K562 (cell line): ENCODE measurements at regions not wholly inside any gene's neighbourhood (a gene's known extent, or its start where the extent isn't known, plus 50 kb on each side); places are given as distances from the start of the nearest gene placed in this dataset.

ENCODE experiments used
- ATAC-seq: fragments of 200-7000 bp; cut with Tn5 transposase; 3 replicates; pipeline ENCODE4 v1.9.1; 2020; ENCODE audit warnings: moderate library complexity
- BruUV-seq: library from RNA; stranded (reverse); fragments of 400-500 nt; replicated peaks from 2 replicates; lab custom pipeline; 2021; lab: Mats Ljungman, UMichigan
- CTCF ChIA-PET: fragments of 300-600 bp; formaldehyde crosslinking; extraction: SDS; loops from one replicate; lab custom pipeline; 2021; ENCODE audit warnings: low intra/inter-chr PET ratio; lab: Yijun Ruan, JAX
- POLR2A ChIA-PET: fragments of 300-600, 350-650 bp; sonication (Branson Sonifier 250); formaldehyde crosslinking; extraction: SDS; loops from one replicate; lab custom pipeline; 2021; ENCODE audit warnings: antibody characterized with exemption, inconsistent platforms; lab: Yijun Ruan, JAX
- DNase-seq, 4 experiments: peaks; one replicate each; pipeline versions ENCODE4 v3.0.0 to v3.0.0-alpha.2; 2011 to 2018; ENCODE audit warnings: low spot score in 3 of 4, mixed read lengths in 3 of 4; ENCODE audit errors: extremely low read depth in 1 of 4
- FAIRE-seq: peaks from 2 replicates; lab custom pipeline; 2011; peaks lifted over from hg19 to GRCh38; lab: Jason Lieb, UNC
- H2AFZ ChIP-seq: 2 replicates; pipeline ENCODE4 v1.6.0; 2011; ENCODE audit warnings: low read depth, low read length, control low read depth, inconsistent platforms
- H3K27ac ChIP-seq: fragments of 200-600 bp; 3 replicates; pipeline ENCODE4 v1.8.0; 2011; ENCODE audit warnings: low read depth, mild to moderate bottlenecking, control low read depth, inconsistent platforms, low read length, moderate library complexity, mixed read lengths; ENCODE audit errors: extremely low read depth
- H3K27me3 ChIP-seq, 2 experiments: fragments of 300-600 bp in 1 of 2; 2 replicates in 1 of 2; 3 replicates in 1 of 2; pipeline versions ENCODE4 v1.6.0 to v1.8.0; 2011; ENCODE audit warnings: inconsistent platforms in 2 of 2, low read length in 2 of 2, mild to moderate bottlenecking in 1 of 2, mixed read lengths in 1 of 2, moderate library complexity in 1 of 2; ENCODE audit not compliant: control insufficient read depth in 2 of 2, insufficient read depth in 2 of 2
- H3K36me3 ChIP-seq: fragments of 300-600 bp; 3 replicates; pipeline ENCODE4 v1.8.0; 2011; ENCODE audit warnings: mild to moderate bottlenecking, low read length, inconsistent platforms; ENCODE audit not compliant: control insufficient read depth, insufficient read depth
- H3K4me1 ChIP-seq, 2 experiments: fragments of 200-600 bp in 1 of 2; replicated peaks in 1 of 2; 2 replicates in 1 of 2; 3 replicates in 1 of 2; pipeline versions ENCODE4 v1.5.1 to v1.8.0; 2011; ENCODE audit warnings: inconsistent platforms in 2 of 2, low read length in 2 of 2, mild to moderate bottlenecking in 1 of 2, mixed read lengths in 1 of 2, moderate library complexity in 1 of 2; ENCODE audit not compliant: control insufficient read depth in 2 of 2, insufficient read depth in 2 of 2
- H3K4me2 ChIP-seq: 2 replicates; pipeline ENCODE4 v1.6.1; 2011; ENCODE audit warnings: low read length, control low read depth, inconsistent platforms, mixed read lengths; ENCODE audit not compliant: insufficient read depth
- H3K4me3 ChIP-seq: fragments of 200-600 bp; sonication (generic), shearing (Covaris generic); 2 replicates; pipeline ENCODE4 v1.5.1; 2016; ENCODE audit warnings: control low read depth, inconsistent platforms
- H3K79me2 ChIP-seq: fragments of 200-600 bp; 3 replicates; pipeline ENCODE4 v1.8.0; 2011; ENCODE audit warnings: low read length, inconsistent platforms; ENCODE audit not compliant: control insufficient read depth, insufficient read depth
- H3K9ac ChIP-seq, 2 experiments: 2 replicates each; pipeline versions ENCODE4 v1.6.0 to v1.6.1; 2011; ENCODE audit warnings: low read depth in 2 of 2, low read length in 2 of 2, control low read depth in 1 of 2, inconsistent platforms in 1 of 2, mild to moderate bottlenecking in 1 of 2, mixed read lengths in 1 of 2; ENCODE audit not compliant: insufficient read depth in 1 of 2
- H3K9me1 ChIP-seq: one replicate; pipeline ENCODE4 v1.6.0; 2011; ENCODE audit warnings: inconsistent platforms, mild to moderate bottlenecking, low read length, moderate library complexity; ENCODE audit not compliant: control insufficient read depth, insufficient read depth
- H3K9me3 ChIP-seq: replicated peaks from 2 replicates; pipeline ENCODE4 v1.5.1; 2011; ENCODE audit warnings: low read depth, low read length, inconsistent platforms; ENCODE audit not compliant: control insufficient read depth, insufficient read depth
- H4K20me1 ChIP-seq: replicated peaks from 2 replicates; pipeline ENCODE4 v1.6.1; 2011; ENCODE audit warnings: low read length, inconsistent platforms, mixed read lengths; ENCODE audit not compliant: control insufficient read depth, insufficient read depth
- BCOR ChIP-seq: fragments of 450-650 bp; IDR thresholded peaks from 2 replicates; pipeline ENCODE4 v1.6.1; 2016
- ELF1 ChIP-seq: fragments of 200-800 bp; sonication (Bioruptor generic); IDR thresholded peaks from 2 replicates; pipeline ENCODE4 v1.6.1; 2016; ENCODE audit warnings: missing genetic modification characterization, missing compliant biosample characterization
- FOXP4 ChIP-seq: sonication (generic); formaldehyde crosslinking; IDR thresholded peaks from 2 replicates; pipeline ENCODE4 v1.8.0; 2022; ENCODE audit warnings: mild to moderate bottlenecking, missing genetic modification reagents, borderline replicate concordance
- HDAC1 ChIP-seq, 2 experiments: fragments of 450-650 bp; IDR thresholded peaks; 2 replicates each; pipeline ENCODE4 v1.6.1; 2016 to 2017; ENCODE audit warnings: inconsistent platforms in 1 of 2, mild to moderate bottlenecking in 1 of 2, moderate library complexity in 1 of 2
- HNRNPH1 ChIP-seq: fragments of 200-400 bp; formaldehyde crosslinking; optimal IDR thresholded peaks from 2 replicates; pipeline ENCODE3; 2017; ENCODE audit warnings: low read depth, mild to moderate bottlenecking, low read length, moderate library complexity
- MBD2 ChIP-seq: sonication (generic); IDR thresholded peaks from 2 replicates; pipeline ENCODE4 v1.6.1; 2016; ENCODE audit warnings: low read depth, borderline replicate concordance
- POLR3A ChIP-seq: IDR thresholded peaks from 2 replicates; pipeline ENCODE4 v1.6.1; 2011; ENCODE audit warnings: borderline replicate concordance, mild to moderate bottlenecking, moderate library complexity; ENCODE audit not compliant: insufficient read length, insufficient read depth; ENCODE audit errors: extremely low read depth
- RBM14 ChIP-seq: fragments of 200-400 bp; formaldehyde crosslinking; IDR thresholded peaks from 2 replicates; pipeline ENCODE4 v1.6.1; 2018; ENCODE audit warnings: low read depth, mild to moderate bottlenecking, low read length, moderate library complexity, borderline replicate concordance; ENCODE audit not compliant: insufficient read depth
- SFPQ ChIP-seq: fragments of 200-400 bp; formaldehyde crosslinking; IDR thresholded peaks from 2 replicates; pipeline ENCODE4 v1.6.1; 2017; ENCODE audit warnings: mild to moderate bottlenecking, low read depth, low read length, moderate library complexity
- SRSF9 ChIP-seq: fragments of 200-400 bp; formaldehyde crosslinking; IDR thresholded peaks from 2 replicates; pipeline ENCODE4 v1.6.1; 2017; ENCODE audit warnings: low read depth, low read length, borderline replicate concordance
- TAF9B ChIP-seq: fragments of 450-650 bp; IDR thresholded peaks from 2 replicates; pipeline ENCODE4 v1.6.1; 2018; ENCODE audit warnings: mild to moderate bottlenecking; ENCODE audit not compliant: partially characterized antibody
- ZNF165 ChIP-seq: fragments of 250-450 bp; sonication (Bioruptor Pico); IDR thresholded peaks from 2 replicates; pipeline ENCODE4 v1.4.0; 2020; ENCODE audit warnings: borderline replicate concordance
- ZNF197 ChIP-seq: fragments of 200-800 bp; sonication (Bioruptor generic); IDR thresholded peaks from 2 replicates; pipeline ENCODE4 v1.6.1; 2016; ENCODE audit warnings: low read depth, missing genetic modification characterization, missing compliant biosample characterization
- ZNF24 ChIP-seq: fragments of 450-650 bp; IDR thresholded peaks from 2 replicates; pipeline ENCODE4 v1.6.1; 2016
- WGBS: fragments of 100-300 bp; shearing (Covaris generic); methylation state at CpG from one replicate; pipeline ENCODE4 v1.1.6; 2016; ENCODE audit warnings: low coverage, mixed read lengths; ENCODE audit not compliant: insufficient coverage; ENCODE audit errors: missing lambda C conversion rate; 5-methylcytosine and 5-hydroxymethylcytosine counted together
- in situ Hi-C: fragments of 300-500 bp; cut with MboI; formaldehyde crosslinking; loops from 4 replicates; pipeline ENCODE4 v1.15.0; 2018; ENCODE audit warnings: inconsistent platforms, mixed read lengths
- intact Hi-C: fragments of 100-400 bp; cut with micrococcal nuclease; formaldehyde crosslinking; loops from 2 replicates; pipeline ENCODE4 v1.14.2; 2022

- Histone ChIP-seq H3K4me1 (no peaks in the 10 kb centered on the region), H3K79me2 (no peaks in the 10 kb centered on the region)
- in situ Hi-C loops, result no loop called here
- TF ChIP-seq FOXP4 (no peak), ZNF197 (no peak), BCOR (no peak), ZNF165 (CRISPR knock-in tag) (no peak), ZNF24 (no peak), HNRNPH1 (no peak), RBM14 (no peak), SFPQ (no peak), MBD2 (no peak), POLR3A (no peak), ELF1 (tag) (no peak), TAF9B (no peak), SRSF9 (no peak), HDAC1 (IDR thresholded peaks at IDR 0.05) (no peak)
- TF ChIP-seq, all 486 proteins: peak for 0
- Histone ChIP-seq H3K4me2 (no peak overlapping the region), H4K20me1 (no peaks in the 10 kb centered on the region), H3K4me3 (no peak overlapping the region), H3K9ac (no peak overlapping the region), H3K36me3 (no peaks in the 10 kb centered on the region), H2AFZ (no peak overlapping the region), H3K9me3 (no peaks in the 10 kb centered on the region), H3K27ac (no peak overlapping the region), H3K9me1 (no peaks in the 10 kb centered on the region), H3K27me3 (no peaks in the 10 kb centered on the region)
- ChIA-PET CTCF (no interaction called here), POLR2A (no interaction called here)
- no peak for ATAC-seq
- no peak for FAIRE-seq
- WGBS, result 3% methylated on average over 2 of the region's 2 CpGs
- DNase-seq, result no peak
- BruUV-seq, result no TSS peak
- intact Hi-C loops, result no loop called here
Measured at GRCh38 chr2:76332871-76333270, 622.2 kb upstream of the GCFC2 start.
